ENCODE measurements at regions not wholly inside any gene's neighbourhood (a gene's known extent, or its start where the extent isn't known, plus 50 kb on each side); places are given as distances from the start of the nearest gene placed in this dataset.

DNA sequence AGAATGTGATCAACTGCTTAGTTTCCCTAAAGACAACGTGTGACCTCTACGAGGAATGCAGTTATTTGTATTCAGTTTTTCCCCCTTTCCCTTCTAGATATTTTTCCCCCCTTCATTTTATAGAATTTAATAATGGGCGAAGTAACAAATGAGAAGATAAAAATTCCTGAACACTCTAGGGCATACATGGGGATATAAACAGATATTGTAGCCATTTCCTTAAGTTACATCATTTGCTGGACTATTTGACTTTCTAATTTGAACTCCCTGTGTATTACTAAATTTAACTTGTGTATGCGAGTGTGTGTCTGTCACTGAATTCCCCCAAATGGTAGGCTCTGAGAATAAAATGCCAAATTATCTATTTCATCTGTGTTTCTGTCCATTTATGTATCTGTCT is 99.0 kb upstream of the ZFP64 start:
- TF ChIP-seq CTCF (IDR thresholded peaks at IDR 0.05; ENCODE audit: borderline replicate concordance, control extremely low read depth, extremely low read depth, insufficient read depth, missing control alignments) = no peak
- in situ Hi-C loops (cut with MboI; ENCODE audit: low sequenced_read_pairs, unreplicated experiment) = no loop called here
- DNase-seq (ENCODE audit: low spot score) = no peak

GRCh38 chr20:52289956-52290565 is 98.5 kb upstream of the ZFP64 start:
- no peak for DNase-seq (ENCODE audit: low spot score)
- in situ Hi-C loops (cut with MboI; ENCODE audit: low sequenced_read_pairs, unreplicated experiment) = no loop called here
- TF ChIP-seq CTCF (IDR thresholded peaks at IDR 0.05; ENCODE audit: borderline replicate concordance, control extremely low read depth, extremely low read depth, insufficient read depth, missing control alignments) = no peak

GRCh38 chr20:52280407-52280806 is 88.8 kb upstream of the ZFP64 start:
- DNase-seq (ENCODE audit: low spot score) = no peak
- in situ Hi-C loops (cut with MboI; ENCODE audit: low sequenced_read_pairs, unreplicated experiment) = no loop called here
- TF ChIP-seq CTCF (IDR thresholded peaks at IDR 0.05; ENCODE audit: borderline replicate concordance, control extremely low read depth, extremely low read depth, insufficient read depth, missing control alignments) = no peak

DNA sequence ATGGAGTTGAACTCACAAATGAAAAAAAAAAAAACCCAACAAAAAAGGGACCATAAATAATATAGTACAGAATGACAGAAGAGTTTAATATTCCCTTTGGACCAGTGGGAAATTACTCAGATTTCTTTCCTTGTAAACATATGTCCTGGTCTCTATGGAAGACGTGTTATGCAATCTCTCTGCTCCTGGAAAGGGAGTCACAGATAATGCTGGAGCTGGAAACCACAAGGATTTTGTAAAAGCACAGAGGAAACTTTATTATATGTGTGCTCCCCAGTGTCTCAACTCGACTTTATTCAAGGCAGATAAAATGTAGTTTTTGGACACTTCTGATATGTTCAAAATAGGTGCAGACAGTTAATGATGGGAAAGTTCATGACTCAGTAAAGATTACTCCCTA is 88.1 kb upstream of the ZFP64 start:
- in situ Hi-C loops (cut with MboI; ENCODE audit: low sequenced_read_pairs, unreplicated experiment) = no loop called here
- DNase-seq (ENCODE audit: low spot score) = no peak
- no peak for TF ChIP-seq CTCF (IDR thresholded peaks at IDR 0.05; ENCODE audit: borderline replicate concordance, control extremely low read depth, extremely low read depth, insufficient read depth, missing control alignments)

- TF ChIP-seq CTCF (IDR thresholded peaks at IDR 0.05; ENCODE audit: borderline replicate concordance, control extremely low read depth, extremely low read depth, insufficient read depth, missing control alignments) = no peak
Measured at GRCh38 chr20:52275181-52275691, 83.7 kb upstream of the ZFP64 start.

GRCh38 chr20:52270696-52271095 is 79.1 kb upstream of the ZFP64 start:
- in situ Hi-C loops (cut with MboI; ENCODE audit: low sequenced_read_pairs, unreplicated experiment) = no loop called here
- TF ChIP-seq CTCF (IDR thresholded peaks at IDR 0.05; ENCODE audit: borderline replicate concordance, control extremely low read depth, extremely low read depth, insufficient read depth, missing control alignments) = no peak

More at GRCh38 chr20:52275181-52275691, 83.7 kb upstream of the ZFP64 start:
- DNase-seq (ENCODE audit: low spot score) = no peak
- in situ Hi-C loops (cut with MboI; ENCODE audit: low sequenced_read_pairs, unreplicated experiment) = no loop called here

More at GRCh38 chr20:52270696-52271095, 79.1 kb upstream of the ZFP64 start:
- DNase-seq (ENCODE audit: low spot score) = no peak

Measured in GM13976 (cell line).